Kasumi-1 (cell line): ENCODE measurements at regions not wholly inside any gene's neighbourhood (a gene's known extent, or its start where the extent isn't known, plus 50 kb on each side); places are given as distances from the start of the nearest gene placed in this dataset.

Source experiments
- DNase-seq, 2 experiments: peaks; one replicate each; lab custom pipeline; 2025; lab: John Stamatoyannopoulos, UW

DNA sequence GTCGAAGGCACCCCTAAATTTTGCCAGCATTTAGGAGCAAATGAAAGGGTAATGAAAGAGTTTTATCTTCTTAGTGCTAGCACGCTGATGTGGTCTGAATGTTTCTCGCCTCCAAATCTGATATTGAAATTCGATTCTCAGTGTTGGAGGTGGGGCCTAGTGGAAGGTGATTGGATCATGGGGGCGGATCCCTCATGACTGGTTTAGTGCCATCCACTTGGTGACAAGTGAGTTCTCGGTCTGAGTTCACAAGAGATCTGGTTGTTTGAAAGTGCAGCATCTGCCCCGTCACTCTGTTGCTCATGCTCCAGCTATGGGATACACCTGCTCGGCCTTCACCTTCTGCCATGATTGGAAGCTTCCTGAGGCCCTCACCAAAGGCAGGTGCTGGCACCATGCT lies 75.1 kb upstream of the ZBTB40 start:
- no peak for DNase-seq

- no peak for DNase-seq
These were observed 74.7 kb upstream of the ZBTB40 start for GRCh38 chr1:22376976-22377375.

DNA sequence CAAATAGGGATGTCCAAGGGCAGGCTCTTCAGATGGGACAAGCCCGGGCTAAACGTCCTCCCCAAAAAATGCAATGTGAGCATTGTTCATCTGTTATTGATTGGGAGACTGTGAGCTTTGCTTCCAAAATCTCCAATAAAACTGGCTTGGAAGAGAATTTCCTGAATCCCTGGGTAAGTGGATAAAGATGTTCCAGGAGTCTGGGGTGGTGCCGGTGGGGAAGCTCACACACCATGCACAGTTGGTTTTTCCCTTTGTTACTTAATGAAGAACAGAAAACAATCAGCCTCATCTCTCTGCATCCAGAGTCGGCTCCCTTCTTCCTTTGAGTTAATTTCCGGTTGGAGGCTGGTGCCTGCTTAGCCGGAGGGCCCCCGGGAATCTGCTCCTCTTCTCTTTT lies 72.1 kb upstream of the ZBTB40 start:
- no peak for DNase-seq

- DNase-seq, result no peak
These were observed 71.4 kb upstream of the ZBTB40 start for GRCh38 chr1:22380024-22380785.

- no peak for DNase-seq
These were observed 67.9 kb upstream of the ZBTB40 start for GRCh38 chr1:22383526-22384294.

DNA sequence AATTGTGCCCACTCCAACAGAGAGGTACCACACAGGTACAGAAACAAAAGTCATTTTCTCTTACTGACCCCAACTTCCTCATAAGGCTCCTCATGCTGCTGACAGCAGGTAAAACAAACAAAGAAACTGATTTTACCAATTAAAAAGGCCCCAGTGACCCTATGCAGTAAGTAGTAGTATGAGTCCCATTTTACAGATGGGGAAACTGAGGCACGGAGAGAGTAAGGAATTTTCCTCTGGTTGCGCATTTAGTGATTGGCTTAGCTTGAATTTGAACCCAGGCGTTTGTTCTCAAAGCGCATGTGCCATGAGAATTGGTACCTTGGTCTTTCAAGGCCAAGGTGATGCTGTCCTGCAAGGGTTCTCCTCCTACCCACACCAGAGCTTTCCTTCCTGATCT lies 66.1 kb upstream of the ZBTB40 start:
- no peak for DNase-seq

GRCh38 chr1:22386774-22387173 lies 64.9 kb upstream of the ZBTB40 start:
- DNase-seq, result no peak

DNA sequence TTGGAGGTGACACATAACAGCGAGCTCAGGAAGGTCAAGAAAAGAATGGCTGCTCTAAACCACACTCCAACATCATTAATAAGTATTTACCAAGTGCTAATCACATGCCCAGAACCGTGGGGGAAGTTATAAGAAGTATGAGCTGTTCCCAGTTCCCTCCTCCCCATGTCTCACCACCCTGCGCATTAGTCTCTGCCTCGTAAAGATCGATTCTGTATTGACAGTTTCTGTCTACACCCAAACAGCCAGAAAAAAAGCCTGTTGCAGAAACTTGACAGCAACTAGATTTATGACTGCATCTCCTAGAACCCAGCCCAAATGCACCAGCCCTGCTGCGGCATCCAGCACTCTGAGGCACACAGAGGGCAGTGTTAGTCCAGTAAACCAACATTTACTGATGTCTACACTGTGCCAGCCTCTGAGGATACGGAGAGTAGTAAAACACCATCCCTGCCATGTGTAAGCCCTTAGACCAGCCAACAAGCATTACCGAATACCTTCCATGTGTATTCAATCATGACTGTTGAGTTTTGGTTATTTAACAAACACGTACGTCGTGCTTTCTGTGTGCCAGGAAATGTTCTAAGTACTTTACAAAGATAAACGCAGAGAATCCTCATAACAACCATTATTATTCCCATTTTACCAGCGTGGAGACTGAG lies 63.6 kb upstream of the ZBTB40 start:
- no peak for DNase-seq

DNA sequence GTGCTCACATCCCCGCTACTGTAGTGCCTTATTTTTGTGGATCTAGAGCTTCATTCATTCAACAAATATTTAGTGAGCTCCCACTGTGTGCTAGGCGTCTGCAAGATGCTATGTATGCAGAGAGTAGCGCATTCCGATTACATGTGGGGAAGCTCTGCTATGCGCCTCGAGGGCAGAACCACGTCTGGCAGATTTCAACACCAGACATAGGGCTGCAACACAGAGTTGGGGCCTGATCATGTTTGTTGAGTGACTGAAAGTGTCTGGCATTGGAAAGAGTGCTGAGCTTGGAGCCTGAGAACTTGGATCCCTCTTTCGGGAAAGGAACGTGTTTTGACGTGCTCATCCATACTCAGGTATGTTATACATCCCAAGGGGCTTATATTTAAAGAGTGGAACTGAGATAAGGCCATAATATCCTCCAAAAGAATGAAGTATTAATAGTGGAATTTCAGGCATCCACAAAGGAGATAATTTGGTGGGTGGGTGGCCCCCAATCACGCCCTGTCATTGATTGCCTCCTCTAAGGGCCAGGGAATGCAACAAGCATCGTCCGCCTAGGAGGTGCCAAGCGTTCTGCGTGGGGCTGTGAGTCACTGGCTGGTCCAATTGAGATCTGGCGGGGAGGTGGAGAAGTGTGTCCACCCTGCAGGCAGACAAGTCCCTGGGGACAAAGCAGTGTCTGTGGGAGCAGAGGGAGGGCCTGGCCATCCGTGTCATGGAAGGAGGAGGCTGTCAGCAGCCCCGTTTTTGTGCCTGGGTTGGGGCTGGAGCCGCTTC lies 62.8 kb upstream of the ZBTB40 start:
- DNase-seq, result no peak

- no peak for DNase-seq
These were observed 58.1 kb upstream of the ZBTB40 start for GRCh38 chr1:22393587-22393986.

DNA sequence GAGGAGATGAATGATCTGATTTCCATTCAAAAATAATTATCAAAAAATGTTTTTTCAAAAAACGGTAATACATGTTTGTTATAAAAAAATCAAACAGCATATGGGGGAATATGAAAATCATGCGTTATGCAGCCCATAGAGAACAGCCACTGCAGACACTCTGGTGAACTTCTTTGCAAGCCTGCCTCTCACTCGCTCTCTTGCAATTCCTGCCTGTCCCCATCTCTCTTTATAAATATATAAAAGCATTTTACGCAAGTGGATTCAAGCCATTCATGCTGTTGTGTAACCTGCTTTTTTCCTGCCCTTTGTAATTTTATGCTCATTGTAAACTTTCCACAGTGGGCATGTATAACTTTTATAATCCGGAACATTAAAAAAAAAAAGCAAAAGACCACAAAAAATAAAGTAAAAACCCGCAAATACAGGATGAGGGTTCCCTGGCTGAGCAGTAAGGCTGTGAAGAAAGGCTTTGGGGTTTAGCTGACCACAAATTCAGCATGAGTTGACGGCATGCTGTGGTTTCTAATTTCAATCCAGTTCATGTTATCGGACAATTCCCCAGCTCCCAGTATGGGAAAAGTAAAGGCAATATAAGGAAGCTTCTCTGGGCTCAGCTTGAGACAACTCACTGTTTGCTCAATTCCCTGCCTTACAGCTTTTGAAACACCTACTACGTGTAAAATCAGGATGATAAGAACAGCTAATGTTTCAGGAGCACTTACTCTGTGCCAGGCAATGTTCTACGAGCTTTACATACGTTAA lies 52.8 kb upstream of the ZBTB40 start:
- no peak for DNase-seq

DNA sequence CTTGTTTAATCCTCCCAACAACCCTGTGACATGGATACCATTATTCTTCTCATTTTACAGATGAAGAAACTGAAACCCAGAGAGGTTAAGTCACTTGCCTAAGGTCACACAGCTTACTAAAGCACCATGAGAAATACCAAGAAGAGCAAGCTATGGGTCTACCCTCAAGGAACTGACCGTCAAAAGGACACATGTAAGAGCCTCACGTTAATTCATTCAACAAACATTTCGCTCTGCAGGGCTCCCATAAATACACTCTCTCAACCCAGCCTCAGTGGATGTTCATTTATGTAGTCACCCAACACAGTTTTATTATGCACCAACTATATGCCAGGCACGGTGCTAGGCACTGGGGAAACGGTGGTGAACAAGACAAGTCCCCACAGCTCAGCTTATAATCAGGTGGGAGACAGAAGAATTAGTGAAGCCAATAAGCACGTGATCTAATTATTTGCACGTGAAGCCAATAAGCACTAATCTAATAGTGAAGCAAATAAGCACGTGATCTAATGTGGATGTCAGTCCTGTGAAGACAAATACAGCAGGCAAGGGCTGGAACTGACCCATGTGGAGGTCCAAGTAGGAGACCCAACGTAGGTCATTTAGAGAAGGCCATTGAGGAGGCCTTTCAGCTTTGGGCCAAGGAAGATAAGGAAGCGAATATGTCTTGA lies 52.1 kb upstream of the ZBTB40 start:
- DNase-seq, result no peak
